Esophagus squamous epithelium (tissue), 5 donors: ENCODE measurements at regions not wholly inside any gene's neighbourhood (a gene's known extent, or its start where the extent isn't known, plus 50 kb on each side); places are given as distances from the start of the nearest gene placed in this dataset.

Source experiments
- DNase-seq: peaks from one replicate; lab custom pipeline; 2025; lab: John Stamatoyannopoulos, UW
- H3K27ac ChIP-seq, 4 donors: fragments of 200-600 bp; sonication (generic); one replicate each; pipeline ENCODE4 v1.5.1; 2016 to 2019; ENCODE audit warnings: mild to moderate bottlenecking in 1 of 4
- H3K27me3 ChIP-seq, 4 donors: fragments of 200-600 bp; sonication (generic); 1 replicate in 3 of 4; 2 replicates in 1 of 4; pipeline versions ENCODE4 v1.5.1 to v1.6.0; 2017 to 2021; ENCODE audit warnings: antibody characterized with exemption in 1 of 4
- H3K36me3 ChIP-seq, 3 donors: fragments of 200-600 bp; sonication (generic); one replicate each; pipeline ENCODE4 v1.5.1; 2016 to 2019
- H3K4me1 ChIP-seq, 3 donors: fragments of 200-600 bp; sonication (generic); one replicate each; pipeline ENCODE4 v1.5.1; 2017 to 2019
- H3K4me3 ChIP-seq, 4 donors: fragments of 200-600 bp; sonication (generic); 1 replicate in 3 of 4; 2 replicates in 1 of 4; pipeline ENCODE4 v1.5.1; 2016 to 2019; ENCODE audit warnings: mild to moderate bottlenecking in 2 of 4, moderate library complexity in 1 of 4
- H3K9me3 ChIP-seq, 3 donors: fragments of 200-600 bp; sonication (generic); one replicate each; pipeline ENCODE4 v1.5.1; 2016 to 2019
- POLR2A ChIP-seq, 4 donors: fragments of 450-650 bp; IDR thresholded peaks; one replicate each; pipeline ENCODE4 v1.6.1; 2017; ENCODE audit warnings: antibody characterized with exemption in 4 of 4, mild to moderate bottlenecking in 4 of 4, moderate library complexity in 3 of 4
- WGBS, 2 donors: methylation state at CpG; one replicate each; pipeline ENCODE4 v1.1.5; 2018; 5-methylcytosine and 5-hydroxymethylcytosine counted together
- intact Hi-C: fragments of 100-400 bp; cut with DNase I; formaldehyde crosslinking; loops from one replicate; pipeline ENCODE4 v1.15.0; 2022
- TF ChIP-seq, protein P1 (sequence below), 6 experiments: fragments of 450-650 bp in 4 of 6; fragments of 200-600 bp in 2 of 6; sonication (generic) in 2 of 6; IDR thresholded peaks; one replicate each; pipeline ENCODE4 v1.5.1; 2016 to 2019; ENCODE audit warnings: antibody characterized with exemption in 6 of 6, mild to moderate bottlenecking in 4 of 6, moderate library complexity in 4 of 6
- donor health status: DM: yes; HTN: yes; CAD: no.

DNA sequence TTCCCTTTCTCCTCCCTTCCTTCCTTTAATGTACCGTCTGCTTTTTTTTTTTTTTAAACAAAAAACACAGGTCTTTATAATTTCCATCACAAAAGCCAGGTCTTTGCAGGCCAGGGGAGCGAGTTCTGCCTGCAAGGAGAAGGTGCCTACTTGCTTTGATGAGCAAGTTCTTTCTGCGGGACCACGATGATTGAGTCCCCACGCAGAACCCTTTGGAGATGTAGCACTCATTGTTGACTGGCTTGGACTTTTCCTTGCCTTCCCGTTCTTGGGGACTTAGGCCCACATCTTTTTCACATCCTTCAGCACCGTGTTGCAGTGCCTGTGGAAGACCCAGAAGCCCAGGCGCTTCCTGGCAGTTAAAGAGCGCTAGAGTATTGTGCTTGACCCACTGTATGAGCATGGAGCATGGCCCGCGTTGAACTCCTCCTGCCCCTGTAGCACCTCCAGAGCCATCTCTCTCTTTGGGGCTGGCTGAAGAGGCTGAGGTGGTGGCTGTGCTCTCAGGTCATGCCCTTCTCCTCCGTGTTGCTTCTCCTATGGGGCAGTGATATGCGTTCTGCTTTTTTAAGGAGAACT lies 177.6 kb downstream of the EXOC5 start:
- Histone ChIP-seq H3K4me1 (no peaks in the 10 kb centered on the region), H3K27me3 (peaks cover 0 to 83% (median 0%) of the 10 kb centered on the region in 4 donors), H3K9me3 (peaks cover 0 to 7% (median 0%) of the 10 kb centered on the region in 3 donors), H3K4me3 (no peak overlapping the region), H3K36me3 (no peaks in the 10 kb centered on the region), H3K27ac (no peak overlapping the region)
- intact Hi-C loops, result no loop called here
- TF ChIP-seq, protein P1, sequence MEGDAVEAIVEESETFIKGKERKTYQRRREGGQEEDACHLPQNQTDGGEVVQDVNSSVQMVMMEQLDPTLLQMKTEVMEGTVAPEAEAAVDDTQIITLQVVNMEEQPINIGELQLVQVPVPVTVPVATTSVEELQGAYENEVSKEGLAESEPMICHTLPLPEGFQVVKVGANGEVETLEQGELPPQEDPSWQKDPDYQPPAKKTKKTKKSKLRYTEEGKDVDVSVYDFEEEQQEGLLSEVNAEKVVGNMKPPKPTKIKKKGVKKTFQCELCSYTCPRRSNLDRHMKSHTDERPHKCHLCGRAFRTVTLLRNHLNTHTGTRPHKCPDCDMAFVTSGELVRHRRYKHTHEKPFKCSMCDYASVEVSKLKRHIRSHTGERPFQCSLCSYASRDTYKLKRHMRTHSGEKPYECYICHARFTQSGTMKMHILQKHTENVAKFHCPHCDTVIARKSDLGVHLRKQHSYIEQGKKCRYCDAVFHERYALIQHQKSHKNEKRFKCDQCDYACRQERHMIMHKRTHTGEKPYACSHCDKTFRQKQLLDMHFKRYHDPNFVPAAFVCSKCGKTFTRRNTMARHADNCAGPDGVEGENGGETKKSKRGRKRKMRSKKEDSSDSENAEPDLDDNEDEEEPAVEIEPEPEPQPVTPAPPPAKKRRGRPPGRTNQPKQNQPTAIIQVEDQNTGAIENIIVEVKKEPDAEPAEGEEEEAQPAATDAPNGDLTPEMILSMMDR (IDR thresholded peaks at IDR 0.05), result no peak
- TF ChIP-seq POLR2A (IDR thresholded peaks at IDR 0.05), result no peak
- WGBS, 2 donors, result 74 to 78% methylated on average over 10 to 11 of the region's 13 CpGs
- no peak for DNase-seq

DNA sequence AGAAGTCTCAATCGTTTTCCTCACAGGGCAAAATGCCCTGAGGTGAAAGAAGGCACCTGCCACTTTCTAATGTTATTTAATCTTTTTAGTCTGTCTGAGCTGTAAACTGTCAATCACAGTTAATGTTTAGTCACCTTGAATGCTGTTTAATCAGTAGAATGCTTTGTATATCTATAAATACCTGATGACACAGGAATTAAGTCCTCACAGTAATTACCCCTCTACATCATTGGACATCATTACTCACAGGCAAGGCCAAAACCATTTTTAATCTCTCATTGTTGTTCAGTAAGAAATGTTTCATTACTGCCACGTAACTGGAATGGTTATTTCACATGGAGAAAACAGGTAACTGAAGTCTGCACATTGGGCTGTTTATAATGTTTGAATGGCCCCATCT lies 178.8 kb downstream of the EXOC5 start:
- Histone ChIP-seq H3K4me1 (no peaks in the 10 kb centered on the region), H3K27me3 (peaks cover 0 to 83% (median 0%) of the 10 kb centered on the region in 4 donors), H3K27ac (no peak overlapping the region), H3K4me3 (no peak overlapping the region), H3K9me3 (peaks cover 0 to 7% (median 0%) of the 10 kb centered on the region in 3 donors), H3K36me3 (no peaks in the 10 kb centered on the region)
- no peak for DNase-seq
- 16 to 23% methylated on average over 2 of the region's 2 CpGs for whole genome bisulfite sequencing, 2 donors
- intact Hi-C loops, result no loop called here
- TF ChIP-seq, protein P1 (IDR thresholded peaks at IDR 0.05), result no peak
- no peak for TF ChIP-seq POLR2A (IDR thresholded peaks at IDR 0.05)

DNA sequence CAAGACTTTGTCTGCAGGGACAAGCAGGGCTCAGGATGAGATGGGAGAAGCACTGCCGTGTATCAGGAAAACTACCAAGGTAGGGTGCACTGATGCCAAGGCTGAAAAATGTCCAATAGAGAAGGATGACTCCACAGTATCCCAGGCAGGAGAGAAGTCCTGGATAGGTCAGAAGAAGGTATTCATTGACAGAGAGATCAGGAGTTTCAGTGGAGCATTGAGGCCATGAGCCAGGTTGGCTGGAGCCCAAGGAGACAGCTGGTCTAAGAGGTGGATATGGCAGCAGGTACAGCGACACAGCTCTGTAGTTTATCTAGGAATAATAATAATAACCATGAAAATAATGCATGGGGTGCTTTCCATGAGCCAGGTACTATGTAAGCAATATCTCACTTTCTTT lies 180.9 kb downstream of the EXOC5 start:
- TF ChIP-seq, protein P1 (IDR thresholded peaks at IDR 0.05), result no peak
- TF ChIP-seq POLR2A (IDR thresholded peaks at IDR 0.05), result no peak
- no peak for DNase-seq
- Histone ChIP-seq H3K9me3 (no peaks in the 10 kb centered on the region), H3K36me3 (no peaks in the 10 kb centered on the region), H3K4me3 (no peak overlapping the region), H3K27me3 (peaks cover 0 to 86% (median 0%) of the 10 kb centered on the region in 4 donors), H3K4me1 (no peaks in the 10 kb centered on the region), H3K27ac (no peak overlapping the region)
- WGBS, 2 donors, result 79 to 81% methylated on average over 2 of the region's 2 CpGs
- intact Hi-C loops, result no loop called here

DNA sequence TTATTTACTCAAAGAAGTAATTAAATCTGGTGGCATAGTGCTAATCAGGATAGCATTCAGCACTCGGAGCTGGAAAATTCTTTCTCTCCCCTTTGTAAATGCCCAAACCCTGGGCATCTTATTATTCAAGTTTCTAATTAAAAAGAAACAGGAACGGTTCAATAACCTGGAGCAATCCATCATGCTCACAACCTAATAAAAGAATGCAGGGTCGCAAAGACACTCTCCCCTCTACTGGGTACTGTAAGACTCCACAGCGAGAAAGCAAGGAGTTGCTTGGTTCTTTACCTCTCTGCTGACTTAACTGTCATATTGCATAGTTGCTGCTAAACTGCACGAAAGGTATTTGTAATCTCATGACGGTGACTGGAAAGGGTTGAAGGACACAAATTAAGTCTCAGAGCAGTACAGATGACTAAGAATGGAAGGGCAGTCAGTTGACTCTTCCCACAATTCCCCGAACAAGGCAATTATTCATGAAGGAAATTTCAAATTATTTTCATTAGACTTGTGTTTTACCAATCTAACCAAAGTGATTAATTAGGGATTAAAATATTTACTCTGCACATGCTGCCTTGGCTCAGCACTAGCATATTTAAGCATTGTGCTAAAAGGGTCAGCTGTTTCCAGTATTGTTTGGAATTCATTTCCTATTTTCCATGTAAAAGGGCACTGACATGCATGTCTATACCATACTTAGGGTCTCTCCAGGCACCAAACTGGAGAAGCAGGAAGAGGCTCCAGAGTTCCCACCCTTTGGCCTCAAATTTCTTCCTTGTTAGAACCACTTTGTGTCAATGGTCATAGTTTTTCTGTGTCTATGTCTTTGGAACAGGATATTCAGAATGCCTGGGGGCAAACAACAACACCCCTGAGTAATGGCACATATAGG lies 182.2 kb downstream of the EXOC5 start:
- intact Hi-C loops, result no loop called here
- TF ChIP-seq POLR2A (IDR thresholded peaks at IDR 0.05), result no peak
- TF ChIP-seq, protein P1 (IDR thresholded peaks at IDR 0.05), result no peak

DNA sequence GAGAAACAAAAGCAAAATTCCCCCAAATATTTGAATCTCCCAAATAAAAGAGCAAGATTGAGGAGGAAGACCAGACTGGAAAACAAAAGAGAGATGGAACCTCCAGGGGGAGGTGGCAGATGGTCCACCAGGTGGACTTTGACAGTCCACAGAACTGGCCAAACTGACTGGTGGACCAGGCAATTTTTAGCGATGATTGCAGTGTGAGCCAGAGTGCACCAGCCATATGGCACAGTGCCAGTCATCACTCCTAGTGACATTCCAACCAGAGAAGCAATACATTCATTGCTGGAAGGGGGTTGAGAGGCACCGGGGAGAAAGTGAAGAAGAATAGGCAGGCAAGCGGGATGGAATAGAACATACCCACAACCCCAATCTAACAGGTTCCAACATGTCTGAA lies 182.9 kb downstream of the EXOC5 start:
- Histone ChIP-seq H3K27ac (no peak overlapping the region), H3K27me3 (peaks cover 0 to 82% (median 0%) of the 10 kb centered on the region in 4 donors), H3K36me3 (no peaks in the 10 kb centered on the region), H3K9me3 (no peaks in the 10 kb centered on the region), H3K4me1 (no peaks in the 10 kb centered on the region), H3K4me3 (no peak overlapping the region)
- DNase-seq, result no peak
- TF ChIP-seq, protein P1 (IDR thresholded peaks at IDR 0.05), result no peak
- TF ChIP-seq POLR2A (IDR thresholded peaks at IDR 0.05), result no peak
- intact Hi-C loops, result no loop called here
- WGBS, 2 donors, result 40 to 44% methylated on average over 3 of the region's 3 CpGs

More for the DNA sequence above, 182.2 kb downstream of the EXOC5 start:
- peaks cover 0 to 82% (median 0%) of the 10 kb centered on the region in 4 donors for H3K27me3 ChIP-seq
- no peaks in the 10 kb centered on the region for H3K4me1 ChIP-seq
- no peak overlapping the region for H3K27ac ChIP-seq
- 54 to 63% methylated on average over 7 of the region's 7 CpGs for WGBS, 2 donors
- no peaks in the 10 kb centered on the region for H3K36me3 ChIP-seq
- DNase-seq, result no peak
- H3K9me3 ChIP-seq, result no peaks in the 10 kb centered on the region
- no peak overlapping the region for H3K4me3 ChIP-seq
